ENCODE measurements at regions not wholly inside any gene's neighbourhood (a gene's known extent, or its start where the extent isn't known, plus 50 kb on each side); places are given as distances from the start of the nearest gene placed in this dataset.

- TF ChIP-seq CTCF (IDR thresholded peaks at IDR 0.05; ENCODE audit: extremely low read depth in 1 of 2, insufficient read depth in 1 of 2, low read depth in 1 of 2, low read length in 2 of 2) (no peak), POLR2A (IDR thresholded peaks at IDR 0.05; ENCODE audit: low read depth, low read length) (no peak), EZH2 (IDR thresholded peaks at IDR 0.05; ENCODE audit: borderline replicate concordance, low read depth, low read length, severe bottlenecking) (no peak), MAX (IDR thresholded peaks at IDR 0.05; ENCODE audit: insufficient read depth, insufficient read length) (no peak), GATA2 (IDR thresholded peaks at IDR 0.05; ENCODE audit: insufficient read depth, insufficient read length, low read depth, low read length) (no peak), MYC (IDR thresholded peaks at IDR 0.05; ENCODE audit: low read depth, low read length) (no peak), FOS (IDR thresholded peaks at IDR 0.05; ENCODE audit: borderline replicate concordance, insufficient read depth, low read length) (no peak), JUN (IDR thresholded peaks at IDR 0.05; ENCODE audit: borderline replicate concordance, insufficient read depth, insufficient read length, low read depth) (no peak)
Observed at GRCh38 chr5:2166306-2166978, 283.7 kb upstream of the IRX4 start.

All from endothelial cell of umbilical vein (primary cell).